Type B pancreatic cell (in vitro differentiated cells): ENCODE measurements at regions not wholly inside any gene's neighbourhood (a gene's known extent, or its start where the extent isn't known, plus 50 kb on each side); places are given as distances from the start of the nearest gene placed in this dataset.

Experiments
- DNase-seq: peaks from one replicate; pipeline ENCODE4 v3.0.0; 2021; ENCODE audit warnings: mixed read lengths; ENCODE audit not compliant: unreplicated experiment; ENCODE audit errors: extremely low spot score
- H3K27ac Mint-ChIP-seq: 2 replicates; pipeline ENCODE4 v1.8.0; 2021; ENCODE audit warnings: mild to moderate bottlenecking, mixed read lengths
- H3K27me3 Mint-ChIP-seq: 2 replicates; pipeline ENCODE4 v1.8.0; 2021; ENCODE audit warnings: mixed read lengths
- H3K36me3 Mint-ChIP-seq: 2 replicates; pipeline ENCODE4 v1.8.0; 2021; ENCODE audit warnings: mixed read lengths
- H3K4me1 Mint-ChIP-seq: one replicate; pipeline ENCODE4 v1.8.0; 2021; ENCODE audit warnings: mixed read lengths; ENCODE audit not compliant: unreplicated experiment
- H3K4me3 Mint-ChIP-seq: 2 replicates; pipeline ENCODE4 v1.8.0; 2021; ENCODE audit warnings: mild to moderate bottlenecking, mixed read lengths
- H3K9me3 Mint-ChIP-seq: 2 replicates; pipeline ENCODE4 v1.8.0; 2021; ENCODE audit warnings: mixed read lengths
- TF ChIP-seq, protein P1 (sequence below): fragments of 200-600 bp; sonication (generic); conservative IDR thresholded peaks from 2 replicates; pipeline ENCODE4 v1.5.0; 2021; ENCODE audit warnings: antibody characterized with exemption, mild to moderate bottlenecking

DNA sequence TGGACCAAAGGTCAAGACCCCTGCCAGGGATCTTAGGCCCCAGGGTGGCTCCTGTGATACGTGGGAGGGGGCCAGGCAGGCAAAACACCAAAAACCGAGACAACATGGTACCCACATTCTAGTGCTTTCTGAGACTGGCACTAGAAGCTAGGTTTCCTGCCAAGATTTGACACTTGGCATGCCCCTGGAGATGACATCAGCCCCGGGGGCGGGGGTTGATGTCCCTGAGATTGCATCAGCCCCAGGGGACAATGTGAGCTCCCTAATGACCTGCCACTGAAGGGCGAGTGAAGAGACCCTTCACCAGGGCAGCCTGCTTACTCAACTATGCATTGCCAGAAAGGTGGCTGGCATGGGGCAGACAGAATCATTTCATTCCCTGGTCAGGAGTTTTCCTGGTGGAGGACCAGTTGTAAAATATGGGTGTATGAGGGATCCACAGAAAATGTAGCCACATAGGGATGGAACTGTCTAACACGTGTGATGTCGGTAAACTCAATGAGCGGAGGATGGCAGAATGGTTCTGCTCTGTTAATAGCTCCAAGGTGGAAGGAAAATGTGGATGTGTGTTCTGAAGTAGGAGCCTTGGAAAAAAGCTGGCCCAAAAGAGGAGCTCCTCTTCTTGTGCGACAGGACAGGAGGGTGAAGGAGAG lies 219.7 kb downstream of the UNC5CL start:
- Mint-ChIP-seq H3K27me3 (peaks cover 6% of the 10 kb centered on the region), H3K27ac (no peak overlapping the region), H3K4me1 (peaks cover 4% of the 10 kb centered on the region), H3K4me3 (no peak overlapping the region), H3K9me3 (no peaks in the 10 kb centered on the region), H3K36me3 (no peaks in the 10 kb centered on the region)
- no peak for DNase-seq
- TF ChIP-seq, protein P1, sequence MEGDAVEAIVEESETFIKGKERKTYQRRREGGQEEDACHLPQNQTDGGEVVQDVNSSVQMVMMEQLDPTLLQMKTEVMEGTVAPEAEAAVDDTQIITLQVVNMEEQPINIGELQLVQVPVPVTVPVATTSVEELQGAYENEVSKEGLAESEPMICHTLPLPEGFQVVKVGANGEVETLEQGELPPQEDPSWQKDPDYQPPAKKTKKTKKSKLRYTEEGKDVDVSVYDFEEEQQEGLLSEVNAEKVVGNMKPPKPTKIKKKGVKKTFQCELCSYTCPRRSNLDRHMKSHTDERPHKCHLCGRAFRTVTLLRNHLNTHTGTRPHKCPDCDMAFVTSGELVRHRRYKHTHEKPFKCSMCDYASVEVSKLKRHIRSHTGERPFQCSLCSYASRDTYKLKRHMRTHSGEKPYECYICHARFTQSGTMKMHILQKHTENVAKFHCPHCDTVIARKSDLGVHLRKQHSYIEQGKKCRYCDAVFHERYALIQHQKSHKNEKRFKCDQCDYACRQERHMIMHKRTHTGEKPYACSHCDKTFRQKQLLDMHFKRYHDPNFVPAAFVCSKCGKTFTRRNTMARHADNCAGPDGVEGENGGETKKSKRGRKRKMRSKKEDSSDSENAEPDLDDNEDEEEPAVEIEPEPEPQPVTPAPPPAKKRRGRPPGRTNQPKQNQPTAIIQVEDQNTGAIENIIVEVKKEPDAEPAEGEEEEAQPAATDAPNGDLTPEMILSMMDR: no peak

DNA sequence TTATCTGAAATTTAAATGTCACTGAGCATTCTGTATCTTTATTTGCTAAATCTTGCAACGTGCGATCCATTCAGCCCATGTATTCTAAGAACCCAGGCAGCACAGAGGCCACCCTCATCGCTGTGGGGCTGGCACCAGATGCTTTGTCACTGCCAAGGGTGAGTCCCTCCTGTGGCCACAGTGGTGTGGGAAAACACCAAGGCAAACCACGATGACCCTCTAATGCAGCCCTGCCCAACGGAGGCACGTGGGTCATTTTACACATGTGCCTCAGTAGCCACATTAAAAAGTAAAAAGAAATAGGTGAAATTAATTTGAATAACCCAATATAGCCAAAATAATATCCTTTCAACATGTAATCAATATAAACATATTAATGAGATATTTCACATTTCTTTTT lies 221.7 kb downstream of the UNC5CL start:
- H3K27me3 Mint-ChIP-seq: peaks cover 6% of the 10 kb centered on the region
- no peaks in the 10 kb centered on the region for H3K9me3 Mint-ChIP-seq
- no peak overlapping the region for H3K4me3 Mint-ChIP-seq
- DNase-seq: no peak
- TF ChIP-seq, protein P1: no peak
- H3K4me1 Mint-ChIP-seq: no peaks in the 10 kb centered on the region
- no peak overlapping the region for H3K27ac Mint-ChIP-seq
- H3K36me3 Mint-ChIP-seq: no peaks in the 10 kb centered on the region

DNA sequence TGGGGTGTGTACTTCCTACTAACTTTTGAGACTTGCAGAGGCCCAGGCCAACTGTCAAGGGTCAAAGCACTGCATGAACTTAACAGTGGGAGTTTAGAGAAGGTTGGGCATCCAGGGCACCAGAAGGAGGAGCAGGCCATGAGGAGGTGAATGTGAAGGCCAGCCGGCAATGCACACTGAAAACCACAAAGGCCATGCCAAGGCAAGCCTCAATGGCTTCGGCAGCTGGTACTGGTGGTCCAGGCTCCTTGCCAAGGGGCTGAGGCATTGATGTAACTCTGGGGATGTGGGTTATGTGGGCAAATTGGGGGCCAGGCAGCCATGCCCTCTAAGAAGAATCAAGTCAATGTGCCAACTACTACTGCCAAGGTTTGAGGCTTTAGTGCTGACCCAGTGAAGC lies 222.4 kb downstream of the UNC5CL start:
- DNase-seq: no peak
- Mint-ChIP-seq H3K4me3 (no peak overlapping the region), H3K36me3 (no peaks in the 10 kb centered on the region), H3K4me1 (no peaks in the 10 kb centered on the region), H3K9me3 (no peaks in the 10 kb centered on the region), H3K27me3 (peaks cover 6% of the 10 kb centered on the region), H3K27ac (no peak overlapping the region)
- TF ChIP-seq, protein P1: no peak

DNA sequence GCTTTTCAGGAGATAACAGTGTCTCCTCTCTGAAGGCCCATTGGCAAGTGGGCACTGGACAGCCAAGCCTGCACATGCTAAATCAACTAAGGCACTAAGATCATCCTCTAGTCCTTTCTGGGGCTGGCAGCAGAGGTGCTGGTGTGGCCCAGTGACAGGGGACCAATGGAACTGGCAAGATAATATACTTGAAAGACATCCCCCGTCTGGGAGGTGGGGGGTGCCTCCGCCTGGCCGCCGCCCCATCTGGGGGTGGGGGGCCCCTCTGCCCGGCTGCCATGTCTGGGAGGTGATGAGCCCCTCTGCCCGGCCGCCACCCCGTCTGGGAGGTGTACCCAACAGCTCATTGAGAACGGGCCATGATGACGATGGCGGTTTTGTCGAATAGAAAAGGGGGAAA lies 223.3 kb downstream of the UNC5CL start:
- no peak overlapping the region for H3K27ac Mint-ChIP-seq
- H3K27me3 Mint-ChIP-seq: no peaks in the 10 kb centered on the region
- H3K4me1 Mint-ChIP-seq: no peaks in the 10 kb centered on the region
- no peak overlapping the region for H3K4me3 Mint-ChIP-seq
- DNase-seq: no peak
- no peaks in the 10 kb centered on the region for H3K36me3 Mint-ChIP-seq
- TF ChIP-seq, protein P1: no peak
- H3K9me3 Mint-ChIP-seq: no peaks in the 10 kb centered on the region

DNA sequence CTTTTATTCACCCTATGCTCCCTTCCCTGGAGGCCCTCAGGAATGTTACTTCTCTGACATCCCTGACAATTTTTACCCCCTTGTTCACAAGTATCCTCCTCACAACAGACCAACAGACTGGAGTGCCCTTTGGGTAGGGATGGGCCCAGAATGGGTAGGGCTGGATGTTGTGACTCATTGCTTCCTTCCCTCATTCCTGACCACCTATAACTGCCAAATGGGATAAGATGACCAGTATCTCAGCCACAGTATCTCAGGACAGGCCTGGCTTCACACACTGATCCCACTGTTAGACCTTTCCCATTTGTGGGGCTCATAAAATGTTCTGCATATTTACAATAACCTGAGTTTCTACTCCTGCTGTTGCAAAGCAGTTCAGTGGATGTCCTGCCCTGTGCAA lies 223.0 kb upstream of the LRFN2 start:
- no peak for DNase-seq
- H3K27ac Mint-ChIP-seq: no peak overlapping the region
- H3K4me3 Mint-ChIP-seq: no peak overlapping the region

More for the DNA sequence above, 223.0 kb upstream of the LRFN2 start:
- H3K9me3 Mint-ChIP-seq: no peaks in the 10 kb centered on the region
- TF ChIP-seq, protein P1: no peak
- H3K4me1 Mint-ChIP-seq: no peaks in the 10 kb centered on the region
- H3K36me3 Mint-ChIP-seq: no peaks in the 10 kb centered on the region
- H3K27me3 Mint-ChIP-seq: peaks cover 4% of the 10 kb centered on the region
